ENCODE measurements at regions not wholly inside any gene's neighbourhood (a gene's known extent, or its start where the extent isn't known, plus 50 kb on each side); places are given as distances from the start of the nearest gene placed in this dataset.

- H3K27ac ChIP-seq = no peak overlapping the region
- H3K27me3 ChIP-seq (ENCODE audit: control insufficient read depth, insufficient read depth, low read length) = no peaks in the 10 kb centered on the region
- no peak overlapping the region for H3K4me3 ChIP-seq (ENCODE audit: low read depth, low read length)
- no peaks in the 10 kb centered on the region for H3K79me2 ChIP-seq
- H3K9ac ChIP-seq = no peak overlapping the region
- no peak for TF ChIP-seq CTCF (IDR thresholded peaks at IDR 0.05)
- no peak overlapping the region for H3K4me2 ChIP-seq (ENCODE audit: low read length)
- H2AFZ ChIP-seq = no peak overlapping the region
- no peaks in the 10 kb centered on the region for H3K36me3 ChIP-seq (ENCODE audit: control insufficient read depth, insufficient read depth, low read length)
- H3K4me1 ChIP-seq = no peaks in the 10 kb centered on the region
- peaks cover 2% of the 10 kb centered on the region for H3K9me3 ChIP-seq (ENCODE audit: control insufficient read depth, low read length)
These were observed 179.1 kb upstream of the PEX5L start for GRCh38 chr3:180215866-180216265.

- Histone ChIP-seq H3K27ac (no peak overlapping the region), H2AFZ (no peak overlapping the region), H3K79me2 (no peaks in the 10 kb centered on the region), H3K4me3 (ENCODE audit: low read depth, low read length) (no peak overlapping the region), H3K9ac (no peak overlapping the region), H3K9me3 (ENCODE audit: control insufficient read depth, low read length) (peaks cover 2% of the 10 kb centered on the region), H3K4me2 (ENCODE audit: low read length) (no peak overlapping the region), H3K27me3 (ENCODE audit: control insufficient read depth, insufficient read depth, low read length) (no peaks in the 10 kb centered on the region), H3K4me1 (no peaks in the 10 kb centered on the region), H3K36me3 (ENCODE audit: control insufficient read depth, insufficient read depth, low read length) (no peaks in the 10 kb centered on the region)
- no peak for TF ChIP-seq CTCF (IDR thresholded peaks at IDR 0.05)
These were observed 186.5 kb upstream of the PEX5L start for GRCh38 chr3:180223268-180223667.

- Histone ChIP-seq H3K4me2 (ENCODE audit: low read length) (no peak overlapping the region), H3K27me3 (ENCODE audit: control insufficient read depth, insufficient read depth, low read length) (no peaks in the 10 kb centered on the region), H3K4me3 (ENCODE audit: low read depth, low read length) (no peak overlapping the region), H3K27ac (no peak overlapping the region), H3K9me3 (ENCODE audit: control insufficient read depth, low read length) (no peaks in the 10 kb centered on the region), H3K79me2 (no peaks in the 10 kb centered on the region), H3K36me3 (ENCODE audit: control insufficient read depth, insufficient read depth, low read length) (no peaks in the 10 kb centered on the region), H3K4me1 (no peaks in the 10 kb centered on the region), H3K9ac (no peak overlapping the region), H2AFZ (no peak overlapping the region)
- TF ChIP-seq CTCF (IDR thresholded peaks at IDR 0.05) = no peak
These were observed 192.4 kb upstream of the PEX5L start for GRCh38 chr3:180229113-180229512.

GRCh38 chr3:180239939-180240338 lies 203.2 kb upstream of the PEX5L start:
- H3K36me3 ChIP-seq (ENCODE audit: control insufficient read depth, insufficient read depth, low read length) = no peaks in the 10 kb centered on the region
- H3K4me1 ChIP-seq = peaks cover 5% of the 10 kb centered on the region
- no peak for TF ChIP-seq CTCF (IDR thresholded peaks at IDR 0.05)

GRCh38 chr3:180246688-180247195 lies 210.0 kb upstream of the PEX5L start:
- Histone ChIP-seq H3K9ac (no peak overlapping the region), H3K4me3 (ENCODE audit: low read depth, low read length) (no peak overlapping the region), H3K4me2 (ENCODE audit: low read length) (no peak overlapping the region), H3K27me3 (ENCODE audit: control insufficient read depth, insufficient read depth, low read length) (no peaks in the 10 kb centered on the region), H3K4me1 (no peaks in the 10 kb centered on the region), H3K36me3 (ENCODE audit: control insufficient read depth, insufficient read depth, low read length) (no peaks in the 10 kb centered on the region), H3K79me2 (no peaks in the 10 kb centered on the region), H3K9me3 (ENCODE audit: control insufficient read depth, low read length) (no peaks in the 10 kb centered on the region), H2AFZ (no peak overlapping the region), H3K27ac (no peak overlapping the region)
- TF ChIP-seq CTCF (IDR thresholded peaks at IDR 0.05) = no peak

More at GRCh38 chr3:180239939-180240338, 203.2 kb upstream of the PEX5L start:
- Histone ChIP-seq H3K79me2 (no peaks in the 10 kb centered on the region), H3K4me2 (ENCODE audit: low read length) (no peak overlapping the region), H2AFZ (no peak overlapping the region), H3K27ac (no peak overlapping the region), H3K27me3 (ENCODE audit: control insufficient read depth, insufficient read depth, low read length) (no peaks in the 10 kb centered on the region), H3K9me3 (ENCODE audit: control insufficient read depth, low read length) (no peaks in the 10 kb centered on the region), H3K9ac (no peak overlapping the region), H3K4me3 (ENCODE audit: low read depth, low read length) (no peak overlapping the region)

Data from parathyroid adenoma (tissue), 2 donors.